GM18498 (cell line): ENCODE measurements at regions not wholly inside any gene's neighbourhood (a gene's known extent, or its start where the extent isn't known, plus 50 kb on each side); places are given as distances from the start of the nearest gene placed in this dataset.
"Not testable (repeated sequence)": the region's sequence is repeated elsewhere in the genome, so short reads cannot be mapped to it uniquely, and the experiment has no call there.

Source experiments
- ATAC-seq: cut with Tn5 transposase; IDR thresholded peaks from one replicate; pipeline ENCODE4 v1.9.1; 2021; ENCODE audit warnings: mild to moderate bottlenecking, moderate library complexity; ENCODE audit not compliant: unreplicated experiment

DNA sequence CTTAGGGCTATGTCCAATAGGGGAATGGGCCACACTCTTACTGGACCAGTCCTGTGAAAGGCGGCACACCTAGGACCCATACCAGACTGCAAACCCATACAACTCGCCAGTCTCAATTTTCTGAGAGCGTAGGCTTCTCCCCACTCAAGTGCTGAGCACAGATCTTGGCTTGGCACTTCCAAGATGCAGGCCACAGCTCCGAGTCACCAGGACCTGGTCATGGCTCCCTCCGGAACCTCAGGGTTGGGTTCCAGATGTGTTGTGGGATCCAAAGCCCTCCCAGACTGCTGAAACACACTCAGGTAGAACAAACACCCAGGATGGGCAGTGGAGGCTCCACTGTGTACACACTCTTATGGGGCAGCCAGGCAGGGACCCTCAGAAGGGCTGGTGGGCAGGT, 103.3 kb downstream of the TMEM144 start:
- ATAC-seq: no peak

DNA sequence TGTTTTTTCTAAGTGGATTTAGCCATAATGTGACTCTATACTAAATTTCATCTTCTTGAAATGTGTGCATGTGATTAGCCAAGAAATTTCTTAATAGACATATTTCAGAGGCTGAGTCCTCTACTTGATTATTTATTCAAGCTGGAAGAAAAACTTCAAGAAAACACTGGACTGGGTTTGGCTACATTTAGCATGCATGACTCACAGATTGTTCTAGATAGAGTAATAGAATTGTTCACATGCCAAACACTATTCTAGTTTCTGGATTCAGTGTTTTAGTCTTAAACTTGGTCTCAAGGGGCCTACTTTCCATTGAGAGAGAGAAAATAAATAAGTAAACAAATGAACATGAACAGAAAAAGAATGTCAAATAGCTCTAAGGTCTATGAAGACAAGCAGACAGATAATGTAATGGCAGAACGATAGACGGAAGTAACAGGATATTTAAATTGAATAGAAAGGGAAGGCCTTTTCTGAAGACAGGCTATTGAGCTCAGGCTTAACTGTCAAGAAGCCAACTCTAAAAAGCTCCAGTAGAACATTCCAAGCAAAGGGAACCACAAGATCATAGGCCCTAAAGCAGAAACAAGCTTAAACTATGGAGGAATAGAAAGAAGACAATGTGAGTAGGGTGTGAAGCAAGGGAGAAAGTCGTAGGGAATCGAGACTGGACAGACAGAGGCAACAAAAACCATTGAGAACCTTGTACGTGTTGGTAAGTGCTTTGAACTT, 104.6 kb downstream of the TMEM144 start:
- no peak for ATAC-seq

DNA sequence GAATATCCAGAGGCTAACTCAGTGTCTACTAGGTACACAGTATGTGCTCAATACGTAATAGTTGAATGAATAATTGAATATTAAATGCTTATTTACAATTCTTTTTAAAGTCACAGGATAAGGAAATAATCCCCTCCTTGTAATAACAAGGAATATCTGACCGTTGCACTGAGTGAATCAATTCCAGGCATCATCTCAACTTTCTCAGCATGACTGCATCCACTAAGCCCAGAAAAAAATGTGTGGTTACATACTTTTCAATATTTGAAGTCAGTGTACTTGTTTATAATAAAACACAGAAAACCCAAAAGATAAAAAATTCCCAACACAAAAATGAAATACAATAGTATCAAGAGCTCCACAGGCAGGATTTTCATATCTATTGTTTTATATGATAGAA, 105.4 kb downstream of the TMEM144 start:
- no peak for ATAC-seq

DNA sequence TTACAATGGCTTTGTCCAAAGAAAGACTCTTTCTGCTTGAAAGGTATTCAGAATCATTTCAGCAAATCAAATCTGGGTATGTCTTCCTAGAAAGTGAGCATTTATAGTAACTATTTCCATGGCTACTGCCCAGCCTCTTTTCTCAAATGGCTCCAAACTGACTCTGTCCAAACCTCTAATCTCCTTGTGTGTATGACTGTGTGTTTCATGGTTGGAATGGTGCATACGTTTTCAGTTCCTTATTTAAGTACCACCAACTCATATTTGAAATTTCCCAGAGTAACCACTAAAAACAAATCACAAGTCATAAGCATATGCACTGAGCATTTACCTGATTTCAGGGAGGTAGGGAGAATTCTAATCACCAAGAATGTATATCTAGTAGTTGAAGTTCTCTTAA, 106.0 kb downstream of the TMEM144 start:
- peak; percentile 53 for ATAC-seq

DNA sequence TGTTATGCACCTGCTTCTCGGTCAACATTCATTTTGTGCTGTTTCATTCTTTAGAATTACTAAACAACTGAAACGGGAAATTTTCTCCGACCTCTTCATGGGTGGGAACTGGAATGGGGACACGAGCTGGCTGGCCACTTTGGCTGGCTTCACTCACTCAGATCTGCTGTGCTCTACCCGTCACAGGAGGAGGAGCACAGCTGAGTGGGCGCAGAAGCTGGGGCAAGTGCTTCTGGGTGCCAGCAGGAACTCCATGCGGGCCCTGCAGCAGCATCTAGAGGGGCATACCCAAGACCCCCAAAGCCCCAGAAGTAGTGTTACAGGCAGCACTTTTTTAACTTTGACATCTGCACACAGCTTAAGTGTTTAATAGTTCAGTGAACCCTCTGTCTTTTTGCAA, 109.6 kb downstream of the TMEM144 start:
- no peak for ATAC-seq

DNA sequence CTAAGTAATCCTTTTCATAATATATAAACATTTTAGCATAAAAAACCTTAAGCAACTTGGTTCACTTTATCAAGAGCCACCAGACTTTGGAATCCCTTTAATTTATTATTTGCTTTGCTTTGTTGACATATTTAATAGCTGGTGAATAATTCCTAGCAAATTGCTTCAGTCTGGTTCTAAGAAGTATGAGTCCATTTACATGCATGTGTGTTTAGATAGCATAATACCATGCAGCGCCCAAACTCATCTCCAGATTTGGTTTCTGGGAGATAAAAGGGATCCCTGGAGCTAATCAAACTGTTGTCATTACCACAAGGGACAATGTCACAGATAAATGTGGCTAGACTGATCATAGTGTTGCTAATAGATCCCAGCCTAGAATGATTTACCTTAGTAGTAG, 111.8 kb downstream of the TMEM144 start:
- ATAC-seq: no peak

DNA sequence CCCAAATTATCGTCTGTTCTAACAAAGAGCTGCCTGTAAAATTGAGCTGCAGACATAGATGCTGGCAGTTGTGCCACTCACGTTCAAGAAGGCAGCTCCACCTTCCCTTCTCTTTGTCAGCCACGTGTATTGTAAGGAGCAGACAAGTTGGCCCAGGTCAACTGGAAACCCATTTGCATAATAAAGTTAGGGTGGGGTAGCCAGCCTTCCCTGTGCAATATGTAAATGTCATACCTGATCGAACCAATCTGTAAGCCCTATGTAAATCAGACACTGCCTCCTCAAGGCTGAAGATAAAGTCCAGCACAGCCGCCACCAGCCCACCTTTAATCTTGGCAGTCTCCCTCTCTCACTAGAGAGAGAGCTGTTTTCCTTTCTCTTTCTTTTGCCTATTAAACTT, 117.2 kb downstream of the TMEM144 start:
- no peak for ATAC-seq

DNA sequence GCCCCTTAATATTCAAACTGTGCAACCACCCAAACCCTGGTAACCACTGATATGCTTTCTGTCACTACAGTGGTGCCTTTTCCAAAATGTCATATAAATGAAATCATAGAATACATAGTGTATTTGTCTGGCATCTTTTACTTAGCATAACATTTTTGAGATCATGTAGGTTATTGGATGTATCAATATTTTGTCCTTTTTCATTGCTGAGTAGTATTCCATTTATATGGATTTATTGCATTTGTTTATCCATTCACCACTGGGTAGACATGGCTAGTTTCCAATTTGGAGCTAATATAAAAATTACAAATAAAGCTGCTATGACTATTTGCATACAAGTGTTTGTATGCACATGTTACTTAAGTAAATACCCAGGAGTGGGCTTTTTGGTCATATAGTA, 121.6 kb downstream of the TMEM144 start:
- ATAC-seq: no peak

DNA sequence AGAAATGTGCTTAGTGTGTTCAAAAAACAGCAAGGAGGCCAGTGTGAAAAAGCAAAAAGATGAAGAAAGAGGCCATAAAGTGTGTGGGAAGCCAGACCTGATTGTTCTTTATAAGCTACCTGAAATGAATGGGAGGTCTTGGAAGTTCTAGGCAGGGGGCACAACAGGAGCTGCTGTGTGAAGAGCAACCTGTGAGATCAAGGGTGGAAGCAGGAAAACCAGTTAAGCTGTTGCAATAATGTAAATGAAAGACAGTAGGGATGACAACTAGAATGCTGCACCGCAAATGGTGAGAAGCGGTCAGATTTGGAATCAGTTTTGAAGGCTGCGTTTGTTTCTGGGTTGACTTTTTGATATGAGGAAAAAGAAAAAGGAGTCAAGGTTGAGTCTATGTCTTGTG, 123.5 kb downstream of the TMEM144 start:
- ATAC-seq: no peak

DNA sequence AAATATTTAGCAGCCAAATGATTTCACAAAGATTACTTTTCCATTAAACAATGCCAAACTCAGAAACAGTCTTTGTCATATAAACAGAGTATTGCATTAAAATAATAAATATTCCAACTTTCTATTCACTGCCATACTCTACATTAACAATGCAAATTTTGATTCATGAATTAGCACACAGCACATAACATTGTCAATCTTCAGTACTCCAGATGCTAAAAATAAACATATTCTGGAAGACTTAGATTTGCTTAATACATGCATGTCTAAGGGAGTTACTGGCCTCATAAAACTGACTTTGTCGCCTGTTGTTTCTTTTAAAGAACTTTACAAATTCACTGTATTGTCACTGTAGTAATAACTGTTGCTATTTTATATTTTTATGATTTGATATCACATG, 131.6 kb downstream of the TMEM144 start:
- no peak for ATAC-seq

DNA sequence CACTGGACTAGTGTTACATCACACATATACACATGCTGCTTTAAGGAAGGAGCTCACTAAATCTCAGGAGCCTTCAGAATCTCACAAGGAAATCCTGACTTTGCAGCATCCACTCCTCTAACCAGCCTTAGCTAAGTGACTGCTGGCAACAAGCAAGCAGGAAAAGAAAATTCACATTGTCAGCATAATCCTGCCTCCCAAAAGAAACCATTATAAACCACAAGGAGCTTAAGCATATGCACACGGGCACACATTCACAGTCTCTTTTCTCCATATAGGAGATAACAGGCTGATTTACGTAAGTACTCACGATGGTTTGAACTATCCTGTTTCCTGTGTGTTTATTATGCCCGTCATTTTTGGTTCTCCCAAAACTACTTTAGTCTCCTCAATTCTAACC, 136.3 kb downstream of the TMEM144 start:
- no peak for ATAC-seq

DNA sequence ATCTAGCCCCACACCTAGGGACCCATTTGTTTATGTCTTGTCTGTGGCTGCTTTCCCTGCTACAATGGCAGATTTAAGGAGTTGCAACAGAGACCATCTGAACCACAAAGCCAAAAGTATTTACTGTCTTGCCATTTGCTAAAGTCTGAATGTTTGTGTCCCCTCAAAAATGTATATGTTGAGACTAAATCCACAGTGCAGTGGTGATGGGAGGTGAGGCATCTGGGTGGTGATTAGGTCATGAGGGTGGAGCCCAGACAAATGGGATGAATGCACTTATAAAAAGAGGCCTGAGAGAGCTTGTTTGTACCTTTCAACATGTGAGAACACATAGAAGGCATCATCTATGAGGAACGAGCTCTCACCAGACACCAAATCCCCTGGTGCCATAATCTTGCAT, 137.3 kb downstream of the TMEM144 start:
- ATAC-seq: no peak

DNA sequence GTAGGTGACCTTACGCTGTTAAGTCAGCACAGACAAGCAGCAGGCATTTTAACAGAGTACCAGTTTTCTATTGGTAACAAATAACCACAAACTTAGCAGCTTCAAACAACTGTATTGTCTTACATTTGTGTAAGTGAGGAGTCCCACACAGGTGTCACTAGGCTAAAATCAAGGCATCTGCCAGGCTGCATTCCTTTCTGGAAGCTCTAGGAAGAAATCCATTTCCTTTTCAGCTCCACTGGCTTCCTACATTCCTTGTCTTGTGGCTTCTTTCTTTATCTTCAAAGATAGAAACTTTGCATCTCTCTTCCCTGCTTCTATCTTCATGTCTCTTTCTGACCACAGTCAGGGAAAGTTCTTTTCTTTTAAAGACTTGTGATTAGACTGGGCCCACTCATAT, 139.9 kb downstream of the TMEM144 start:
- ATAC-seq: no peak

DNA sequence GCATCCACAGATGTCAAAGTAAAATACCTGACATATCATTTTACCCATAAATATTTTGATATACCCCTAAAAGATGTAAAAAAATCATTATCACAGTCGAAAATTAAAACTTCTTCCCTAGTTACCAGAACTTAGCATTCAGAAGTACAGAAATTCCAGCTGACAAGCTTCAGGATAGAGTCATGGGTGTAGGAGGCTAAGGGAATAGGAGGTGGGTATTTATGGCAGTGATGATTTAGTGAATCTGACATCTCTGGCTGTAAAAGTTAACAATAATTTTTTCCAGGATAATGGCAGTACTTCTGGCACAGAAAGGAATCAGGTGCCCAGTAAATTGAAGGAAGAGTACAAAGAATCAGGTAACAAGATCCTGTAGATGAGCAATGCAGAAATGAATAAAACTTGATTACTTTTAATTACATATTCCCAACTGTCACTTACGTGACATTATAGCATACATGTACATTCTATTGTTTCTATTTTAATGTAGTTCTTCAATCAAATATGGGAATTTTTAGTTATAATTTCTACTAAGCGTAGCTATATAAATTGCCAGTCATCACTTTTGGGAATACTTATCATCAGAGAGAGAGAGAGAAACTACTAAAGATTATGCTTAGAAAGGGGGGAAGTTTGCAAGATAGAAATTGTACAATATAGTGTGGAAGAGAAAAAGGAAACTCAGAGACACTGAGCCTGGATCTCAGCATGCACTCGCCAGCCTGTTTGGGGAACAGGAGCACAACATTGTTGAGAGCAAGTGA, 143.4 kb downstream of the TMEM144 start:
- no peak for ATAC-seq

DNA sequence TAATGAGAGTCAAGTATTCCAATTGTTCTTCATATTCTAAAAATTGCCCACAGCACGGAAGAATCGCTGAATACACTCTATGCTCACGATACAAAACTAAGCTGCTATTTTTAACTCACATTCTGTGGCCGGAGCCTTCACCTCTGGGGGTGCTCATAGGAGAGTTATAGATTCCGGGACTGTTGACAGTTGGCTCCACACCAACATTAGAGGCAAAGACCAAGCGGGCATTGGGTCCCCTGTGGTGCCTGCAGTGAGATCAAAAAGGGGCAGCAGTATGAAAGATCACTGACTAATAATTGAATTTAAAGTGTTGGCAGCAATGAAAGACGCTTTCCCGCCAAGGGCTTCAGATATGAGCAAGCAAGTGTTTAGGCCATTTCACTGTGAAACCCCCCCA, 146.0 kb downstream of the TMEM144 start:
- no peak for ATAC-seq

DNA sequence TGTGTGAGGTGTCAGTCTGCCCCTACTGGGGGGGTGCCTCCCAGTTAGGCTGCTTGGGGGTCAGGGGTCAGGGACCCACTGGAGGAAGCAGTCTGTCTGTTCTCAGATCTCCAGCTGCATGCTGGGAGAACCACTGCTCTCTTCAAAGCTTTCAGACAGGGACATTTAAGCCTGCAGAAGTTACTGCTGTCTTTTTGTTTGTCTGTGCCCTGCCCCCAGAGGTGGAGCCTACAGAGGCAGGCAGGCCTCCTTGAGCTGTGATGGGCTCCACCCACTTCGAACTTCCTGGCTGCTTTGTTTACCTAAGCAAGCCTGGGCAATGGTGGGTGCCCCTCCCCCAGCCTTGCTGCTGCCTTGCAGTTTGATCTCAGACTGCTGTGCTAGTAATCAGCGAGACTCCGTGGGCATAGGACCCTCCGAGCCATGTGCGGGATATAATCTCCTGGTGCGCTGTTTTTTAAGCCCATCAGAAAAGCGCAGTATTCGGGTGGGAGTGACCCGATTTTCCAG, 153.7 kb upstream of the RXFP1 start:
- not testable (repeated sequence) for ATAC-seq

DNA sequence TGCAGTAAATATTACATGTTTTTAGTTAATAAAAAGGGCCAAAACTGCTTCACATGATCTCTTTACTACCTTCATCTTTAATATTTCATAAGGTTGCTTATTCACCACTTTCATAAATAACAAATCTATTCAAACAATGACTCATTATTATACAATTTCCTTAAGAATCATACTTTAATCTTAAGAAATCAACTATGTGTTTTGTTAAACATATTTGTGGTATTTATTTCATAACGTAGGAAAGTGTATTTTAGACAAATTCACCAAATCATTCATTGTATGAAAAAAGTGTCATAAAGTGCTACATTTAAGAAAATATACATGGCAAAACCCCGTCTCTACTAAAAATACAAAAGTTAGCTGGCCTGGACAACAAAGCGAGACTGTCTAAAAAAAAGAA, 150.5 kb upstream of the RXFP1 start:
- ATAC-seq: no peak

DNA sequence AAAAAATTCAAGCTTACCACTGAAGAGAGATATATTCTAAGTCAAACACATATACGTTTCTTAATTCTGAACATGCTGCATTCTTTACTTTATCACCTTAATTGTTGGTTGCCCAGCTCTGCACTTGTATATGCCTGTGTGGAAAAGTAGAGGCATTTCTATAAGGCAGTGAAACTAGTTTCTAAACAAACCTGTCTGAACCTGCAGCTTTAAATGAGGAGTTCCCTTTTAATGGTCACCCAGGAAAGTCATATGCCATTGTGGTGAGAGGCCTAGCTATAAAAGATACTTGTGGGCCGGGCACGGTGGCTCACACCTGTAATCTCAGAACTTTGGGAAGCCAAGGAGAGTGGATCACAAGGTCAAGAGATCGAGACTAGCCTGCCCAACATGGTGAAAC, 147.4 kb upstream of the RXFP1 start:
- no peak for ATAC-seq

DNA sequence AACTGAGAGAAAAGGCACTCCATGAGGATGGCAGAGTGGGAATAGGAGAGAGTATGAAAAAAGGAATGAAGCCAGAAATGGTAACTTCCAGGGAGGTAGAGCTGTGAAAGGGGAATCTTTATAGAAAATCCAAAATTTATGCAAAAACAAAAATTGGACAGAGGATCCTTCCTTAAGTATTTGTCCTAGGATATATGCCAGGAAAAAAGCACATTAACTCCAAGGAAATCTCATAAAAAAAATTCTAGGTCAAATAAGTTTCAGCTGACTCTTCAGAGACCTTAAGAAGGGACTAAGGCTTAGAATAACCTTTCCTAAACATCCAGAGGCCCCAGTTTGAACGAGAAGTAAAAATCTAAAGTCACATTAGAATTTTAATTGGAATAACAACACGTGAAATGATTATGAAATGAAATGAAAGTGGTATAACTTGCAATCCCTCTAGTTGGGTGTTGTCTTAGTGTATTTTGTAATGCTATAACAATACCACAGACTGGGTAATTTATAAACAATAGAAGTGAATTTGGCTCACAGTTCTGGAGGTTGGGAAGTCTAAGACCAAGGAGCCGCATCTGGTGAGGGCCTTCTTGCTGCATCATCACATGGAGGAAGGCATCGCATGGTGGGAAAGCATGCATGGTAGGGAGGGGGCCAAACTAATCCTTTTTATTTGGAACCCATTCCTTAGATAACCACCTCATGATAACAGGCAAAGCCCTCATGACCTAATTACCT, 145.4 kb upstream of the RXFP1 start:
- no peak for ATAC-seq

DNA sequence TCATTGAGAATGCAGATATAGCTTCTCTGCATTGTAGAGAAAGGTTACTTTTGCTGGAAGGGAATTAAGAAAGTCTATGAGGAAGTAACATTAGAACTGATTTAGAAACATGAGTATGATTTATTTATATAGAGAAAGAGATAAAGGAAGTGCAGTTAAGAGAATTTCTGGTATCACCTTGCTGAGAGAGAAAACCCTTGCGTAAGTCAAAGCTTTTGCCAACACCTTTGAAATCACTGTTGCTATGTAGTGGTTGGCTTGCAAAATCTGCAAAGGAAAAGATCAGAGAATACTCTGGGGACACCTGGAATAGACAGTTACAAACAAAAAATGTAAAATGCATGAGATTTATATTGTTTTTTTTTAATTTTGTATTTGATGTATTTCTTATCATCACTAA, 137.3 kb upstream of the RXFP1 start:
- no peak for ATAC-seq

DNA sequence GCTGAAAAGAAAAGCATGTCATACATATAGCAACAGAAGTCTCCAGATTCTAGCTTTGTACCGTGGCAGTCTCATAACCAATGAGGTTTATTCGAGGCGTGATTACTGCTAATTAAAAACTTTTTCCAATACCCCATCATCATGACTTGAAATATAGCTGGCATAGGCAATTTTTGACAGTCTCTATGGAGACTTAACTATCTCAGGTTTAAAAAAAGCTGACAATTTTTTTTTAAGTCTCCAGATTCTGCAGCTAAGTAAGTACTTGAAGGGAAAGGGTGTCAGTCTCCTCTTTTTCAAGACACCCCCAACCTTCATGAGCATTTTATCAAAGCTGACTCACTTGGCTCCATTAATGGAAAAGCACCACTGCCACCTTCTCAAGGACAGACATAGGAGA, 126.3 kb upstream of the RXFP1 start:
- ATAC-seq: no peak

DNA sequence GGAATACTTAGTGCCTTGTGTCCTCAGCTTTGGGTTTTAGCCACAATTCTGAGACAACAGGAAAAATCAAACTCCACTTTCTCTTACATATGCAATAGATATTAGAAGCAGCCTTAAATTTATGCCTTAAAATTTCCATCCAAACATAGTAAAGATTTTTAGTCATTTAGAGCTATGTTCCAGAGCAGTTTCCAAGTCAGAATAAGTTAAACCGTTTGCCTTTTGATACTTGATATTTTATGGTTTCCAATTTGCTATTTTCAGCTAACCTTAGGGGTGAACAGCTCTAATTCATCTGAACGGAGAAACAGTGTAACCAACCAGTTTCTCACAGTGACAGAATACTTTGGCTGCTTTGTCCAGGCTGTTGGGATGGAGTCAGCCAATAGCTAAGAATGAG, 125.8 kb upstream of the RXFP1 start:
- no peak for ATAC-seq
